Progenitor cell of endocrine pancreas (in vitro differentiated cells): ENCODE measurements at regions not wholly inside any gene's neighbourhood (a gene's known extent, or its start where the extent isn't known, plus 50 kb on each side); places are given as distances from the start of the nearest gene placed in this dataset.

Source experiments
- DNase-seq: peaks from one replicate; pipeline ENCODE4 v3.0.0; 2021; ENCODE audit warnings: low spot score; ENCODE audit not compliant: unreplicated experiment
- H3K27ac Mint-ChIP-seq: 2 replicates; pipeline ENCODE4 v1.8.0; 2021; ENCODE audit warnings: mild to moderate bottlenecking, moderate library complexity, mixed read lengths
- H3K27me3 Mint-ChIP-seq: 2 replicates; pipeline ENCODE4 v1.8.0; 2021; ENCODE audit warnings: mixed read lengths
- H3K36me3 Mint-ChIP-seq: 2 replicates; pipeline ENCODE4 v1.8.0; 2022; ENCODE audit warnings: mixed read lengths; ENCODE audit not compliant: insufficient read depth
- H3K4me1 Mint-ChIP-seq: 2 replicates; pipeline ENCODE4 v1.8.0; 2021; ENCODE audit warnings: low read depth, mixed read lengths
- H3K4me3 Mint-ChIP-seq: 2 replicates; pipeline ENCODE4 v1.8.0; 2021; ENCODE audit warnings: low read depth, mild to moderate bottlenecking, moderate library complexity, mixed read lengths
- H3K9me3 Mint-ChIP-seq: 2 replicates; pipeline ENCODE4 v1.8.0; 2021; ENCODE audit warnings: low read depth, mixed read lengths
- CTCF ChIP-seq: fragments of 200-600 bp; sonication (generic); IDR thresholded peaks from one replicate; pipeline ENCODE4 v1.5.0; 2021; ENCODE audit warnings: antibody characterized with exemption, mild to moderate bottlenecking; ENCODE audit not compliant: unreplicated experiment

GRCh38 chr16:6200861-6201260 is 1103.3 kb upstream of the EEF2KMT start:
- DNase-seq: no peak
- Mint-ChIP-seq H3K4me1 (no peaks in the 10 kb centered on the region), H3K9me3 (peaks cover 3% of the 10 kb centered on the region), H3K27me3 (peaks cover 3% of the 10 kb centered on the region), H3K27ac (no peak overlapping the region), H3K36me3 (no peaks in the 10 kb centered on the region), H3K4me3 (no peak overlapping the region)
- no peak for TF ChIP-seq CTCF

- TF ChIP-seq CTCF: no peak
- no peaks in the 10 kb centered on the region for H3K4me1 Mint-ChIP-seq
- H3K27ac Mint-ChIP-seq: no peak overlapping the region
- peaks cover 3% of the 10 kb centered on the region for H3K9me3 Mint-ChIP-seq
- no peaks in the 10 kb centered on the region for H3K36me3 Mint-ChIP-seq
- no peak for DNase-seq
- peaks cover 3% of the 10 kb centered on the region for H3K27me3 Mint-ChIP-seq
- H3K4me3 Mint-ChIP-seq: no peak overlapping the region
Measured at GRCh38 chr16:6200271-6200670, 1102.7 kb upstream of the EEF2KMT start.

- Mint-ChIP-seq H3K9me3 (no peaks in the 10 kb centered on the region), H3K4me3 (no peak overlapping the region), H3K36me3 (no peaks in the 10 kb centered on the region), H3K27ac (no peak overlapping the region), H3K4me1 (no peaks in the 10 kb centered on the region), H3K27me3 (peaks cover 11% of the 10 kb centered on the region)
- DNase-seq: no peak
- no peak for TF ChIP-seq CTCF
Measured at GRCh38 chr16:6195966-6196365, 1098.4 kb upstream of the EEF2KMT start.

- no peak for TF ChIP-seq CTCF
- H3K4me3 Mint-ChIP-seq: no peak overlapping the region
- no peak overlapping the region for H3K27ac Mint-ChIP-seq
- H3K27me3 Mint-ChIP-seq: peaks cover 11% of the 10 kb centered on the region
- no peaks in the 10 kb centered on the region for H3K36me3 Mint-ChIP-seq
- H3K4me1 Mint-ChIP-seq: no peaks in the 10 kb centered on the region
- no peaks in the 10 kb centered on the region for H3K9me3 Mint-ChIP-seq
- DNase-seq: peak; percentile 62
Measured at GRCh38 chr16:6193718-6194117, 1096.1 kb upstream of the EEF2KMT start.

- no peak for TF ChIP-seq CTCF
- Mint-ChIP-seq H3K4me3 (no peak overlapping the region), H3K27me3 (peaks cover 11% of the 10 kb centered on the region), H3K4me1 (no peaks in the 10 kb centered on the region), H3K27ac (no peak overlapping the region), H3K36me3 (no peaks in the 10 kb centered on the region), H3K9me3 (no peaks in the 10 kb centered on the region)
- DNase-seq: no peak
Measured at GRCh38 chr16:6192984-6193383, 1095.4 kb upstream of the EEF2KMT start.

GRCh38 chr16:6192532-6192931 is 1094.9 kb upstream of the EEF2KMT start:
- TF ChIP-seq CTCF: no peak
- H3K27ac Mint-ChIP-seq: no peak overlapping the region
- H3K4me1 Mint-ChIP-seq: no peaks in the 10 kb centered on the region
- no peak overlapping the region for H3K4me3 Mint-ChIP-seq
- no peak for DNase-seq
- H3K9me3 Mint-ChIP-seq: no peaks in the 10 kb centered on the region
- peaks cover 11% of the 10 kb centered on the region for H3K27me3 Mint-ChIP-seq
- no peaks in the 10 kb centered on the region for H3K36me3 Mint-ChIP-seq
